Stimulated activated CD4-positive, alpha-beta T cell treated with anti-CD3 and anti-CD28 coated beads, Interleukin-1b, Interleukin-23, amount 100 ng/mL, for 4 hours (primary cell): ENCODE measurements at regions not wholly inside any gene's neighbourhood (a gene's known extent, or its start where the extent isn't known, plus 50 kb on each side); places are given as distances from the start of the nearest gene placed in this dataset.

ENCODE experiments used
- DNase-seq, 2 donors: peaks; one replicate each; pipeline ENCODE4 v3.0.0-alpha.2; 2020; ENCODE audit warnings: low read depth in 2 of 2

DNA sequence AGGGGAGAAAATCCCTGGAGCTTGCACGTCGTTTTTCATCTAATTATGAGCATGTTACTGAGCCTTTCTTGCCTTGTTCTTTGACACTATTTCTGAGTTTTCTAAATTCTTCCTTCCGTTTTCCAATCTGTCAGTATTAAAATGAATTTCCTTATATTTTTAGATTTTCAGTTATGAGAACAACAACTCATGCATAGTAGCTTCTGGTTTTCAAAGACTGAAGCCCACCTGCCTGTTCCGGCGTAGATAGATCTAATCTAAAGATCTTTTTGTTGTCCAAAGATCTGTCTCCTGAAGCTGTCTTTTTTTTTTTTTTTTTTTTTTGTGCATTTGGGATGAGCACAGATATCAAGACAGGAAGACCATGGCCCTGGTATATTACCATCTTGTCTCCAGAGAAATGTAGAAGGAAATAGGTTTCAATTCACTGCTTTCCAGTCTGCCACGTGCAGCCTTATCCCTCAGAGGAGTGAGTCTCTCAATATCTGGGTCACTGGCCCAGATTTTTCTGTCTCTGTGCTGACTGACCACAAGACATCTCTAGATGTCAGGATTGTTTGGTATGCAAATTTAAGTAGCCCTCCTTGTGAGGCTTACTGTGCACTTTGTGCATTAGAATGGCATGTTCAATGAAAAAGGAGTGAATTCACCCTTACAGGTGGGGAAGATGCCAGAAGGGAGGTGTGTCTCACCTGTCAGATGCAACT is 222.3 kb upstream of the TMC3 start:
- DNase-seq: no peak

DNA sequence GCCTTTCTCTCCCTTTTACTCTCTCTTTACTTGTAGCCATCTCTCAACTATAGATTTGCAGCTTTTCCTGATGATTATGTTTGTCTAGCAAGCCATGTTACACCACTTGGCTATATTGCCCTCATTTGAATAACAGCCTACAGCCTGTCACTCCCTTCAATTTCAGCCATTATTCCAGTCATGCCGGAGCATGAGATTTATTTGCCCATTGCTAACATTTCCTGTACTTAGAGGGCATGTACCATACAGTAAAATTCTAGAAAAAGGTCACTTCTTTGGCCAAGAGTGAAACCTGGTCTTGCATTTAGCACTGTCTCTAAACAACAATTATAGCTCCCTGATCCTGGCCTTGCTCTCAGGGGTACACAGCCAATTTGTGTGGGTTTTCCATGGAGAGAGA is 221.7 kb upstream of the TMC3 start:
- no peak for DNase-seq

DNA sequence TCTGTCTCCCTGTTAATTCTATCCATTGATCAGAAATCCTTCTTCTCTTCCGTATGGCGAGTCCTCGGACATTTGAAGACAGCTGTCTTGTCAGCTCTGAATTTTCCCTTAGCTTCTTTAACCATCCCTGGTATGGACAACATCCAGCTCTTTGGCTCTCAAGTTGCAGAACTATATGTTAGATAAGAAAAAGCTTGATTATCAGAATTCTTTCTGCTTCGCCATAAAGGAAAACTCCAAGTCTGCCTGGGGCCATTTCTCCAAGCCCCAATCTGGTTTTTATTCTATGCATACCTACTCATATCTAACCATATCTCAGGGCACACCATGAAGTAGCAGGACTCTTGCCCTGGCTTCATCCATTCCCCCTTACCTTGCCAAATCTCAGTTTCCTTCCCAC is 215.7 kb upstream of the TMC3 start:
- no peak for DNase-seq

DNA sequence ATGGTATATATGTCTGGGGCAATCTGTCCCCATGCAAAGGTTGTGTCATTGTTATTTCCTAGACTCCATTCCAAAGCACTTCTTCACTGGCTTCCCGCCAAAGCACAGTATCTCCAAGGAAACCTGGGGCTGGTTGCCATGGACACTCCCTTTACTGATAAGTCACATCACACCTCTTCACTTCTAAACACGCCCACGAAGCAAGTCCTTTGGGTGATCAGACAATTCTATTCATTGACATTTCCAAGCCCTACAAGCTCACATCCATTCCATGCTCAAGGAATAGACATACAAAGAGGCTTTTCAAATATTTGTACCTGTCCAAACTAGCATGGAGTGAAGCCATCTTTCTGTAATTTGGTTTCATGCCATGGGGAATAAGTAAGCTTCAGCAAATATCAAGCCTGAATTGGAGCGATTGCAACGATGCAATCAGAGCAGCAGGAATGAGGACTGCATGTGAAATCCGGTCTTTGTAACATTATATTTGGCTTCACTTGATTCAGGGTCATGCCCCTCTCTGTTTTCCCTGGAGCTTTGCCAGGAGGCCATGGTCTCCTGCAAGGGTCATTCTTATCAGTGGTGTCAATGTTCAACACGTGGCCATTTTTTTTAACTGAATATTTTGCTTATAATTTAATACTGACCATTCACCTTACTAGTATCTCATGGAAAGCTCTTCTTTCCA is 201.6 kb upstream of the TMC3 start:
- DNase-seq: no peak

DNA sequence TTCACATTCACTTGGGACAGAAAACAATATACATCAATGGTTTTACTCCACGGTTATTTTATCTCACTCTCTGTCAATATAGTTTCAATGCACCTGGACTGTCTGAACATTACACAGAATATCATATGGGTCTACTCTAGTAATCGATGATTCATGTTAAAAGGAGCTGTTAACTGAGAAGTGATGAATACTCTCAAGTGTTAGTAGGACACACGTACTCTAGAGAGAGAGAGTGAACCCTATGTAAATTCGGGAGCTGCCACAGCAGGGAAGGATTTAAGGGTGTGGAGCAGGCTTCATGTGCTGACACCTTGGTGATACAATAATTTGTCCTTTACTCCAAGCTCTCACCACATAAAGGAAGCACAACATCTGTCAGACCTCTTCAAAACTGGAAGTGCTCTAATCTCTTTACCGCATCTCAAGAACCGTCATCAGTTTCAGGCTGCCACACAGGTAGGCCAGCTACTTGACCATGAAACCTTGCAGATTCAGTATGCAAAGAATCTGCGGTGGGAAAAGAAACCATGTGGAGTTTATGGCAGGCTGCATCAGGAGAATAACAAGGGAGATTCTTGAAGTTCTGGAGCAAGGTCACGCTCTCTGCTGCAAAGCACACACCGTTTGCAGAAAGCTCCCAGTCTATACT is 199.2 kb upstream of the TMC3 start:
- DNase-seq: no peak

DNA sequence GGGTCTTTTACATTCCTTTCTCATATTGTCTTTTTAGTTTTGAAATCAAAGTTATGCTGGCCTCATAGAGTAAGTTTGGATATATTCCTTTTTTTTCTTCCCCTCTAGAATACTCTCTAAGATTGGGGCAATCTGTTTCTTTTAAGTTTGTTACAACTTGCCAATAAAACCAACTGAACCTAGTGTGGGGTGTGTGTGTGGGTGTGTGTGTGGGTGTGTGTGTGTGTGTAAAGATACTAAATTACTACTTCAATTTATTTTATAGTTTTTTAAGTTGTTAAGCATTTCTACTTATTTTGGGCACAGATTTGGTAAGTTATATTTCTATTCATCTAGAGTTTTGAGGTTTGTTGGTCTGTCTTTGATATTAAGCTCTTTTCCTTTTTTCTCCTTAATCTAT is 198.2 kb upstream of the TMC3 start:
- DNase-seq: no peak

DNA sequence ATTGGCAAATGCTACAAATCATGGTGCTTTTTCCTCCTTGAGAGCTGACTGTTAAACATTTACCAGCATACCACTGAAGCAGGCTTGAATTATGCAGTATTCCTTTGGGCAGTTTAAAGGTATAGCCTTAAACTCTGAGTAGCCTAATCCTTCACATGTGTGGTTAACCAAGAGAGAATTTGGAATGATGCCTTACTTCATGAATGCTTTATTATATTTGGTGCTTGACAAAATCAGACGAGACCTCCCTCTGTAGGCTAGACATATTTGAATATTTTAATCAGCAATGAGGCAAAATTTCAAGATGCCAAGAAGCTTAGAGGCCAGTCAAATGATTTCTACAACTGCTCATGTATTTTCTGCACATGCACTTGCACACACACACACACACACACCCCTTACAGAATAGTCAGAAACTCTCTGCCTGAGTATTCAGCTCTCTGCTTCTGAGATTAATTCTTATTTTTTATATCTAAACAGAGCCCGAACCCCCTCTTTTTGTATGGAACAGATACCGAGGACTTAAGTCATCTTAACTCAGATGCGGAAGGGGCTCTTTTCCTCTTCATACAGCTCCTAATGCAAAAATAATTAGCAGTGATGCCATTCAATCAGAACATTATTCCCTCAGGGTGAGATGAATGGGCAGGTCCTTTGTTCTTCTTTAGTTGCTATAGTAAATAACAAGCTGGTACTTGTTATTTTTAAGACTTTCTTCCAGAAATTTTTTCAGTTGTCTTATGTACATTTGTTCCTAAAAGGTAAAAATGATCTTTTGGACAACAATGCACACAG is 195.5 kb upstream of the TMC3 start:
- DNase-seq: no peak

DNA sequence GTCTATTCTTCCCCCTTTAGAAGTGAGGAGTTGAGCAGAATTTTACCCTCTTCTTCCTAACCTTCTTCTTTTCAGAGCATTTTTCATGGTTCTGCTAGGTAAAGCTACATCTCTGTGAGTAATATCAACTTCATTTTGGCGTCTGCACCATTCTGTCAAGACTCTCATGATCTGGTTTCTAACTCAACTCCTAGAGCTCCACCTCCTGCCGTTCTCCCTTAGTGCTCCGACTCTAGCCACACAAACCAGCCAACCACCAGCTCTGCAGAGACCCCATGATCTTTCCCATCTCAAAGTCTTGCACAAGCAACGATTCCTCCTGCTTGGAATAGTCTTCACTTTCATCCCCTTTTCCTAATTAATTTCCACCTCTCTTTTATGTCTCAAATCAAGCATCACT is 193.9 kb upstream of the TMC3 start:
- no peak for DNase-seq

DNA sequence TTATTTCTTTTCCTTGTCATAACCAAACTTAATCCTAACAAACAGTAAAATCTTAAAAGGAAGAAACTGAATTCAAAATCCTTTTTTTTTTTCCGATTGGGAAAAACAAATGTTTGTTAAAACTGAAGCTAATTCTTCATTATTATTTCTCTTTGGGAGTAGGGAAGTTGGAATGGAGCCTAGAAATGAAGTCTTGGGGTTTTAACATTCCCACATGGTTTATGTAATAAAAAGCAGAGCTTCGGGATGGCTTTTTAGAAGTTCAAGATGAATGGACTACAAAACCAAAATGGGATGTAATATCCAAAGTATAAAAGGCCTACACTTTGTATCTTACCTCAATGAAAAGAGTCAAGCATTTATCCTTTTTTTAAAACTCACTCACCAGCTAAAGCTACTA is 189.0 kb upstream of the TMC3 start:
- no peak for DNase-seq

DNA sequence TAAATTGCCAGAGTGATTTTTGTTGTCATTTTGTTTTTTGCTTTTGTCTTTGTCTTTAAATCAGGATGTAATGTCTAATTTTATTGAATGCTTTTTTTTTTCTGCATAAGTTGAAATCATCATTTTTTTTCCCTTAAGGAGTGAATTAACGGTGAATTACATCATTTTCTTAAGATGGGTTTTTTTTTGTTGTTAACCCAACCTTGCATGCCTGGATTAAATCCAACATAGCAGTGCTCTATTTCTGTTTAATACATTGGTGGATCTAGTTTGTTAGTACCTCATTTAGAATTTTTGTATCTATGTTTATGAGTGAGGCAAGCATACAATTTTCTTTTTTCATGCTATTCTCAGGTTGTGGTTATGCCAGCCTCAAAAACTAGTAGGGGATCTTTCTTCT is 186.4 kb upstream of the TMC3 start:
- no peak for DNase-seq

DNA sequence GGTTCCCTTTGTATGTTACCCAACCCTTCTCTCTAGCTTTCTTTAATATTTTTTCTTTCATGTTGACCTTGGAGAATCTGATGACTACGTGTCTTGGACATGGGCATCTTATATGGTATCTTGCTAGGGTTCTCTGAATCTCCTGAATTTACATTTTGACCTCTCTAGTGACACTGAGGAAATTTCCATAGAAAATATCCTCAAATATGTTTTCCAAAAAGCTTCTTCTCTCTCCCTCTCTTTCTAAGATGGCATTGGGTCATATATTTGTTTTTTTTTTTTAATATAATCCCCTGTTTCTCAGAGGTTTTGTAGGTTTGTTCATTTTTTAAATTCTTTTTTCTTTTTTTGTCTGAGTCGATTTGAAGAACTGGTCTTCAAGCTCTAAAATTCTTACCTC is 184.0 kb upstream of the TMC3 start:
- no peak for DNase-seq

DNA sequence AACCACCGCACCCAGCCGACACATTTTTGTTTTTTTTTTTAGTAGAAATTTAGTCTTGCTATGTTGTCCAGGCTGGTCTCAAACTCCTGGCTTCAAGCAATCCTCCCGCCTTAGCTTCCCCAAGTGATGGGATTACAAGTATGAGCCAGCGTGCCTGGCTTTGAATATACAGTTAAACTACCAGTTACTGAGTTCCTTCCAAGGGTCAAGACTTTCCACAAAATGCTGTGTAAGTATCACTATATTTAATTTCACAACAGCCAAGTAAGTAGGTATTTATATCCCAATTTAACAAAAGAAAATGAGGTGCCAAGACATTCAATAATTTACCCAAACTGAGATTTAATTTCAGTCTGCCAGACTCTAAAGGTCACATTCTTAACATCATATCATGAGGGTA is 181.3 kb upstream of the TMC3 start:
- DNase-seq: no peak

DNA sequence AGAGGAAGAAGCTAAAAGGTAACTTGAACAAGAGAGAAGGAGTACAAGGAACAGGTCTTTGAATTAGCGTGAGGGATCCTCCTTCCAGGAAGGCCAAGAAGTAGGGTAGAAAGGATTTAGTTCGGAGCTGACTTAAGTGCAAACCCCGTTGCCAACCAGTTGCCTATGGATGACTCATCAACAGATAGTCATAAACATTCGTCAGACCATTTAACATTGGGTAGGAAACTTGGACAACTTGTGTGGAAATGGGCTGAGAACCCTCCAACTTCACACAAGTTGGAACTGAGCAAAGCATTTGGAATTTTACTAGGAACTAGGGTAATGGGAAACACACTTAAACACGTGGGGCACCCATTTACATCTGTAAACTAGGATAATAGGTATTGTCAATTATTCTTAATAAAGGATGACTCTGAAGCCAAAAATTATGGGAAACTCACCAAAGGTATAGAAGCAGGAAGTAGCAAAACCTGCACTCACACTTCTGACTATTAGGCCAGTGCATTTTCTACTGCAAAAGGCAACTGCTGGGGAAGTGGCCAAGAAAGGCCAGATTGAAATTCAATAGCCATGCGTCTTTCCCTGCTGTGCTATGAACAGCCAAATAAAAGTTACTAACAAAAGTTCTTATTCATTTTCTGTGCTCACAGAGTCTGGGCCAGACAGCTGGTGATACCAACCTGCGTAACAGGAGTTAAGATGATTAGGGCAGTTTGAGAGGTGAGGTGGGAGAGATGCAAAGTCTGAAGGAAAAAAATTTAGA is 174.5 kb upstream of the TMC3 start:
- no peak for DNase-seq

DNA sequence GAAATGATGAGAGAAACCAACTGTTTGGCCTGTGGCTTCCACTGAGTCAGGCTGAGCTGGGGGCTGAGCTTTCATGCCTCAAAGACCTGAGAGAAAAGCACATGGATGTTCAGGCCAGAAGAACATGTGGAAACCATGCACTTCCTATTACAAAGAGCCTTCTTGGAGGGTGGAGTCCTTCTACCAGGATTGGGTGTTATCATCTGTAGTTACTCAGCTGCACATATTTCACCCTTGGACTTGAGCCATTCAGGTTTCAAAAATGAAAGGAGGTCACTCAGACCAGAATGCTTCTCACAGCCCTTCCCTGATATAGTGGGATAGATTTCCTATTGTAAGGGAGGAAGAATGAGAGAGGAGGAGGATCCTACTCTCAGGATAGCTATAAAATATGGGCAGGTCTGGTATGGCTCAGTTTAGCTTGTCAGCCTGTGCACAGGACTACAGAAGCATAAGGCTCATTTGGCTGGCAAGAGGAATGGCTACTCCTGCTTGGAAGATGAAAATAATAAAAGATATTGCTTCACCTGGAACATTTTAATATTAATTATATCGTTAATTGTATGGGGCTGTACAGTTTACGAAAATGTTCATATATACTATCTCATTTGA is 173.6 kb upstream of the TMC3 start:
- DNase-seq: no peak

DNA sequence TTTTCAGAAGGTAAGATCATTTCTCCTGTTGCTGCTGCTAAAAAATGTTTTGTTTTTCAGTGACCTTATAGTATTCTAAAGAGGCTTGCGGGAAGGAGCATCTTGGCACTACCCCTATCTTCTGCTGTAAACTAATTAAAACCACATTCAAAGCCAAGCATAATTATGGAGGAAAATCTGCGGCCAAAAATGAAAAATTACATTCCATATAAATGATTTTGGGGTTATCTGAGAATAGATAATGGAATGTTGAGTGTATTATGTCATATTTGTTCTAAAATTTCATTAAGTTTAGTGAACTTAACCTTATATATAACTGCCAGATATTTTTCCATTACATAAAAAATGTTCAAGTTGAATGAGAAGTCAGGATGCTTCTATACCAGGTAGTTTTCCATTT is 170.4 kb upstream of the TMC3 start:
- DNase-seq: no peak

DNA sequence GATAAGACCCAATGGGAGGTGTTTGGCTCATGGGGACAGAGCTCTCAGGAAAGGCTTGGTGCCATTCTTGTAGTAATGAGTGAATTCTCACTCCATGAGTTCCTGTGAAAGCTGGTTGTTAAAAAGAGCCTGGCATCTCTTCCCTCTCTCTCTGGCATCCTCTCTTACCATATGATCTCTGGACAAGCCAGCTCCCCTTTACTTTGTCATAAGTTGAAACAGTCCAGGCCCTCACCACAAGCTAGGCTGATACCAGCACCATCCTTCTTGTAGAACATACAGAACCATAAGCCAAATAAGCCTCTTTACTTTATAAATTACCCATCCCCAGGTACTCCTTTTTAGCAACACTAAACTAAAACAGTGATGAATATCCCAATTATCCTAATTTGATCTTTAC is 166.9 kb upstream of the TMC3 start:
- no peak for DNase-seq

DNA sequence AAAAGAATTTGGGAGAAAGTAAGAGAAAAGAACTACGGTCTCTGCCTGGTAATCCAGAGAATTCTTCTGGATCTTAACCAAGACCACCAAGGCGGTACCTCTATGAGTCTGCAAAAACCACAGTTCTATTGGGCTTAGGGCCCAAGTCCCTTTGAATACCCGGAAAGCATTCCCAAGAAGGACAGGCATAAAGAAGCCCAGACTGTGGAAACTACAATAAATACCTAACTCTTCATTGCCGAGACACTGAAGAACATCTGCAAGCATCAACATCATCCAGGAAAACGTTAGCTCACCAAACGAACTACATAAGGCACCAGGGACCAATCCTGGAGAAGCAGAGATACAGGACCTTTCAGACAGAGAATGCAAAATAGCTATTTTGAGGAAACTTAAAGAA is 162.3 kb upstream of the TMC3 start:
- DNase-seq: no peak

DNA sequence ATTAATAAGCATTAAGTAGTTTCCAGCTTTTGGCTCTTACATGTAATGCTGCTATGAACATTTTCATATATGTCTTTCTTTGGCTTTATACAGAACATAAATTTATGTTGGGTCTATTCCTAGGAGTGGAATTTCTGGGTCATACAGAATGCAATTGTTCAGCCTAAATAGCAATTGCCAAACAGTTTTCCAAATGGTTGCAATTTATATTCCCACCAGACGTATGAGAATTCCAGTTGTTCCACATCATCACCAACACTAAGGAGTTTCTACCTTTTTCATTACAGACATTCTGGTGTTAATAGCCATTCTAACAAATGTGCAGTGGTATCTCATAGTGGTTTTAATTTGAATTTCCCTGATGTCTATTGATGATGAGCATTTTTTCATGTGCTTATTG is 160.1 kb upstream of the TMC3 start:
- DNase-seq: no peak

DNA sequence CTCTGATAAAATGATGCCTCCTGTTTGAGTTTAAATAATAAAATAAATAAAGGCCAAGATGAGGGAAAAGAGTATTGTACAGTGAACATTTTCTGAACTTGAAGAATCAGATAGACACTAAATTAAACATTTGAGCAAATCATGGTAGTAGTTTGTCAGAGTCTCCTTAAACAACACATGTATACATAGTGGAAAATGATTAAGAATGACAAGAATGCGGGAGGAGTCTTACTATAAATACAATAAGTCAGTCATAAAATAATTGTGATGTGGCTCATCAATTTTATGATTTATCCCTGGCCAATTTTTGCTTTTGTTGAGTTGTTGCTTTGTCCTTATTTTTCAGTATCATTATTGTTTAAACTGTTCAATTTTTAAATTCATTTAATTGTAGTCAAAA is 158.0 kb upstream of the TMC3 start:
- no peak for DNase-seq

DNA sequence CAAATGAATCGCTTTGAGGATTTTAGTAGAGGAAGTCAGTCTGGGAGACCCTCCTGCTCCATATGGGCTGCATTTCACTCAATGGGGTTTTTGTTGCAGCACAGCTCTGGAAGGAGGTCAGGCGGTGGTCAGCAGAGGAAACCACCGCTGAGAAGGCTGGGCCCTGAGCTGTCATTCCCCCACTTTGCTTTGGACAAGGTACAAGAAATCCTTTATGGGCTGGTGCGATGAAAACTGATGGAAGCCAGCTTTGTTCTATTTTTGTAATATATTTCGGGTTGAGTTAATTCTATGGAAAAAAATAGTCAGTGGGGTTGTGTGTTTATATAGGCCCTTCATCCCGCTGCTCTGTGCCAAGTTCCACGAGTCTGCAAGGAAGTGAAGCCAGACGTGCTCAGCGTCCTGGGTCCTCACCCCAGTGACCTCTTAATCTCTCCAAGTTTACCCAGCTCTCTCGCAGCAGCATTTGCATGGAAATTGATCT is 157.1 kb upstream of the TMC3 start:
- no peak for DNase-seq

DNA sequence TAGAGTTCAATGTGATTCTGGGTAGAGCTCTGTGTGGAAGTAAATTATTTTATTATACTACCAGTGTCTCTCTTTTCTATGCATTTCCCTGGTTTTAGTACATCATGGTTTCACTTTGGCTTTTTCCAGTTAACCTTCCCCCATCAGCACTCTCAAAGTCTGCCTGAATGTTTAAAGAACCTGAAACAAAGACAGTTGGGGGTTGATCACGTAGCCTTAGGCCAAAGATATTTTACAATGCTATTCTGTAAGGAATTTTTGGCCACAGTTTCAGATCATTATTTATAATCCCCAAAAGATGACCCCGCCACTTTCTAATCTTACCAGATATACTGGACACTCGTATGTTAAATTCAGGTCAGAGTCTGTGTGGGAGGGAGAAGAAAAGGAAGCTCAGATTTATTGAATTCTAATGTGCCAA is 156.3 kb upstream of the TMC3 start:
- no peak for DNase-seq
